GM23338 (cell line): ENCODE measurements at regions not wholly inside any gene's neighbourhood (a gene's known extent, or its start where the extent isn't known, plus 50 kb on each side); places are given as distances from the start of the nearest gene placed in this dataset.

Source experiments
- ATAC-seq: fragments of 200-7000 bp; cut with Tn5 transposase; 3 replicates; pipeline ENCODE4 v1.9.1; 2020
- DNase-seq: peaks from one replicate; pipeline ENCODE4 v3.0.0-alpha.2; 2015; ENCODE audit warnings: low spot score
- H2AFZ ChIP-seq: fragments of 200-600 bp; sonication (generic); 2 replicates; pipeline ENCODE4 v1.8.0; 2016; ENCODE audit warnings: antibody characterized with exemption, mild to moderate bottlenecking, moderate library complexity
- H3F3A ChIP-seq: fragments of 200-600 bp; sonication (generic); replicated peaks from 2 replicates; pipeline ENCODE4 v1.8.0; 2017; ENCODE audit warnings: antibody characterized with exemption, mixed run types, low read depth
- H3K27ac ChIP-seq: fragments of 200-600 bp; sonication (generic); 2 replicates; pipeline ENCODE4 v1.6.1; 2016; ENCODE audit warnings: low read depth
- H3K27me3 ChIP-seq: fragments of 200-600 bp; sonication (generic); 2 replicates; pipeline ENCODE4 v1.8.0; 2016; ENCODE audit warnings: mild to moderate bottlenecking, mixed run types, moderate library complexity; ENCODE audit not compliant: insufficient read depth
- H3K36me3 ChIP-seq: fragments of 200-600 bp; sonication (generic); 2 replicates; pipeline ENCODE4 v1.8.0; 2016; ENCODE audit warnings: mild to moderate bottlenecking; ENCODE audit not compliant: insufficient read depth
- H3K4me1 ChIP-seq: fragments of 200-600 bp; sonication (generic); 2 replicates; pipeline ENCODE4 v1.8.0; 2016; ENCODE audit warnings: mild to moderate bottlenecking, moderate library complexity; ENCODE audit not compliant: insufficient read depth
- H3K4me2 ChIP-seq: fragments of 200-600 bp; sonication (generic); 2 replicates; pipeline ENCODE4 v1.7.1; 2017; ENCODE audit warnings: mixed run types
- H3K4me3 ChIP-seq: fragments of 200-600 bp; sonication (generic); 2 replicates; pipeline ENCODE4 v1.6.1; 2016; ENCODE audit warnings: mixed run types
- H3K79me2 ChIP-seq: fragments of 200-600 bp; sonication (generic); replicated peaks from 2 replicates; pipeline ENCODE4 v1.8.0; 2017; ENCODE audit warnings: mild to moderate bottlenecking; ENCODE audit not compliant: insufficient read depth
- H3K9me2 ChIP-seq: fragments of 200-600 bp; sonication (generic); 2 replicates; pipeline ENCODE4 v1.8.0; 2017; ENCODE audit not compliant: insufficient read depth
- H4K20me1 ChIP-seq: fragments of 200-600 bp; sonication (generic); replicated peaks from 2 replicates; pipeline ENCODE4 v1.8.0; 2017; ENCODE audit warnings: mild to moderate bottlenecking; ENCODE audit not compliant: insufficient read depth
- H3K27ac Mint-ChIP-seq: 2 replicates; pipeline ENCODE4 v1.8.0; 2020; ENCODE audit warnings: inconsistent platforms, mild to moderate bottlenecking, moderate library complexity, mixed read lengths
- H3K27me3 Mint-ChIP-seq: 3 replicates; pipeline ENCODE4 v1.8.0; 2022; ENCODE audit warnings: low read depth, mild to moderate bottlenecking, moderate library complexity, mixed read lengths, inconsistent platforms; ENCODE audit not compliant: insufficient read depth, poor library complexity
- H3K36me3 Mint-ChIP-seq: 3 replicates; pipeline ENCODE4 v1.8.0; 2021; ENCODE audit warnings: low read depth, mild to moderate bottlenecking, inconsistent platforms, moderate library complexity, mixed read lengths
- H3K4me1 Mint-ChIP-seq: 3 replicates; pipeline ENCODE4 v1.8.0; 2020; ENCODE audit warnings: mild to moderate bottlenecking, inconsistent platforms, mixed read lengths
- H3K4me3 Mint-ChIP-seq: 3 replicates; pipeline ENCODE4 v1.8.0; 2021; ENCODE audit warnings: moderate library complexity, mild to moderate bottlenecking, inconsistent platforms, mixed read lengths
- H3K9me3 Mint-ChIP-seq: 3 replicates; pipeline ENCODE4 v1.8.0; 2020; ENCODE audit warnings: moderate library complexity, mild to moderate bottlenecking, inconsistent platforms, mixed read lengths
- CREB1 ChIP-seq: fragments of 250-450 bp; sonication (Bioruptor Pico); IDR thresholded peaks from 2 replicates; pipeline ENCODE4 v1.5.0; 2020; ENCODE audit warnings: low read depth, mild to moderate bottlenecking, moderate library complexity
- CTCF ChIP-seq, 2 experiments: fragments of 200-600 bp in 1 of 2; sonication (generic) in 1 of 2; conservative IDR thresholded peaks; 2 replicates each; pipeline versions ENCODE4 v1.5.1 to v1.6.1; 2016 to 2017; ENCODE audit warnings: antibody characterized with exemption in 2 of 2, low read depth in 2 of 2, mild to moderate bottlenecking in 2 of 2, moderate library complexity in 1 of 2
- ETS1 ChIP-seq: IDR thresholded peaks from 2 replicates; pipeline ENCODE4 v1.6.1; 2016; ENCODE audit warnings: antibody characterized with exemption
- EZH2 ChIP-seq: fragments of 200-600 bp; sonication (generic); IDR thresholded peaks from one replicate; pipeline ENCODE4 v1.8.0; 2017; ENCODE audit warnings: antibody characterized with exemption, mild to moderate bottlenecking, low read depth; ENCODE audit not compliant: unreplicated experiment
- EZH2phosphoT487 ChIP-seq: fragments of 200-600 bp; sonication (generic); IDR thresholded peaks from one replicate; pipeline ENCODE4 v1.8.1; 2018; ENCODE audit warnings: antibody characterized with exemption; ENCODE audit not compliant: unreplicated experiment
- JUNB ChIP-seq: IDR thresholded peaks from one replicate; pipeline ENCODE4 v1.6.1; 2016; ENCODE audit warnings: antibody characterized with exemption; ENCODE audit not compliant: unreplicated experiment
- NANOG ChIP-seq: IDR thresholded peaks from 2 replicates; pipeline ENCODE4 v1.6.1; 2016; ENCODE audit warnings: antibody characterized with exemption, borderline replicate concordance
- POLR2AphosphoS5 ChIP-seq: IDR thresholded peaks from 2 replicates; pipeline ENCODE4 v1.6.1; 2016; ENCODE audit warnings: antibody characterized with exemption, low read depth
- REST ChIP-seq: IDR thresholded peaks from one replicate; pipeline ENCODE4 v1.6.1; 2018; ENCODE audit warnings: antibody characterized with exemption; ENCODE audit not compliant: unreplicated experiment
- STAT1 ChIP-seq: IDR thresholded peaks from one replicate; pipeline ENCODE4 v1.6.1; 2016; ENCODE audit warnings: antibody characterized with exemption; ENCODE audit not compliant: unreplicated experiment
- ZNF114 ChIP-seq: fragments of 250-450 bp; sonication (Bioruptor Pico); IDR thresholded peaks from 2 replicates; pipeline ENCODE4 v1.5.0; 2020; ENCODE audit warnings: mild to moderate bottlenecking, moderate library complexity
- ZNF331 ChIP-seq: fragments of 250-450 bp; sonication (Bioruptor Pico); IDR thresholded peaks from 2 replicates; pipeline ENCODE4 v1.5.0; 2020; ENCODE audit warnings: low read depth, mild to moderate bottlenecking, moderate library complexity

GRCh38 chr10:20958764-20959163 lies 61.7 kb upstream of the NEBL start (continued):
- TF ChIP-seq REST, result no peak
- no peak for TF ChIP-seq JUNB
- no peak for TF ChIP-seq POLR2AphosphoS5
- TF ChIP-seq EZH2phosphoT487, result no peak
- TF ChIP-seq STAT1, result no peak
- TF ChIP-seq ZNF114 (CRISPR knock-in tag), result no peak
- no peak for TF ChIP-seq EZH2
- TF ChIP-seq ETS1, result no peak
- no peak for TF ChIP-seq ZNF331
- no peak for TF ChIP-seq CTCF (conservative IDR thresholded peaks at IDR 0.05; ENCODE audit: low read depth in 2 of 2)

- no peaks in the 10 kb centered on the region for H3K4me1 ChIP-seq
- DNase-seq, result no peak
- no peak overlapping the region for H3K27ac ChIP-seq
- peaks cover 19% of the 10 kb centered on the region; the same call in 2 of the 3 replicates for H3K36me3 Mint-ChIP-seq
- H3K36me3 ChIP-seq, result 0 out of 2 replicates have a peak, but pooled peaks cover 6% of the 10 kb centered on the region
- H3K4me3 Mint-ChIP-seq, result no peak overlapping the region
- H2AFZ ChIP-seq, result no peak overlapping the region
- no peaks in the 10 kb centered on the region for H3K9me2 ChIP-seq
- no peaks in the 10 kb centered on the region for H3K27me3 ChIP-seq
- no peaks in the 10 kb centered on the region for H4K20me1 ChIP-seq
- peaks cover 4% of the 10 kb centered on the region; the same call in 1 of the 3 replicates for H3K4me1 Mint-ChIP-seq
- H3K79me2 ChIP-seq, result no peaks in the 10 kb centered on the region
- ATAC-seq, result no peak
- TF ChIP-seq NANOG, result no peak
- TF ChIP-seq CTCF (conservative IDR thresholded peaks at IDR 0.05; ENCODE audit: low read depth in 2 of 2), result no peak
- no peak for TF ChIP-seq EZH2phosphoT487
- TF ChIP-seq CREB1, result no peak
- H3K9me3 Mint-ChIP-seq, result peaks cover 21% of the 10 kb centered on the region
- no peaks in the 10 kb centered on the region for H3K27me3 Mint-ChIP-seq
- H3K4me2 ChIP-seq, result no peak overlapping the region
- no peak overlapping the region for H3K27ac Mint-ChIP-seq
- no peaks in the 10 kb centered on the region for H3F3A ChIP-seq
- no peak overlapping the region for H3K4me3 ChIP-seq
These were observed 61.1 kb upstream of the NEBL start for GRCh38 chr10:20958225-20958624.
